GM12878 (cell line): ENCODE measurements at regions not wholly inside any gene's neighbourhood (a gene's known extent, or its start where the extent isn't known, plus 50 kb on each side); places are given as distances from the start of the nearest gene placed in this dataset.

Experiments used
- BHLHE40 ChIP-seq, 2 experiments: fragments of 450-650 bp in 1 of 2; IDR thresholded peaks; 2 replicates each; pipeline ENCODE4 v1.6.1; 2011 to 2017; ENCODE audit warnings: low read depth in 2 of 2, borderline replicate concordance in 1 of 2, improper control_type of control experiment in 1 of 2, low read length in 1 of 2, mild to moderate bottlenecking in 1 of 2
- HDAC2 ChIP-seq: fragments of 200-600 bp; sonication (generic); IDR thresholded peaks from 2 replicates; pipeline ENCODE4 v1.6.1; 2017
- RELA ChIP-seq: fragments of 450-650 bp; IDR thresholded peaks from 2 replicates; pipeline ENCODE4 v1.8.0; 2014; ENCODE audit warnings: borderline replicate concordance; ENCODE audit not compliant: partially characterized antibody
- ZNF217 ChIP-seq: fragments of 450-650 bp; IDR thresholded peaks from 2 replicates; pipeline ENCODE4 v1.6.1; 2017; ENCODE audit warnings: antibody characterized with exemption, mild to moderate bottlenecking

DNA sequence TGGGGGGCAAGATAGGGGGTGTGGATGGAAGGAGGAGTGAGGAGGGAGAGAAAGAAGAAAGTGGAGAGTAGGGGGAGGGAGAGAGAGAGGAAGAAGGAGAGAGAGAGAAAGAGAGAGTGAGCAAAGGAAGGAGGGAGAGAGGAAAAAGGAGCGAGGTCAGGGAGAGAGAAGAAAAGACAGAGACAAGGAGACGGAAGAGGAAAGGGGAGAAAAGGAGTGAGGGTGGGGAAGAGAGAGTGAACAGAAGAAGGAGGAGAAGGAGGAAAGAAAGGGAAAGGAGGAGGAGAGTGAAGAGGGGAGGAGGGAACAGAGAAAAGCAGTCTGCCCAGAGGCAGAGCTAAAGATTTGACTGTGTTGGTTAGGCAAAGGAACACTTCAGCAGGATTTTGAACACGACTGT lies 181.6 kb downstream of the MID1IP1 start:
- TF ChIP-seq HDAC2 (no peak), BHLHE40 (IDR thresholded peaks at IDR 0.05; ENCODE audit: borderline replicate concordance in 1 of 2, low read depth in 2 of 2, low read length in 1 of 2) (no peak), ZNF217 (no peak), RELA (no peak)
